ENCODE measurements at regions not wholly inside any gene's neighbourhood (a gene's known extent, or its start where the extent isn't known, plus 50 kb on each side); places are given as distances from the start of the nearest gene placed in this dataset.

DNA sequence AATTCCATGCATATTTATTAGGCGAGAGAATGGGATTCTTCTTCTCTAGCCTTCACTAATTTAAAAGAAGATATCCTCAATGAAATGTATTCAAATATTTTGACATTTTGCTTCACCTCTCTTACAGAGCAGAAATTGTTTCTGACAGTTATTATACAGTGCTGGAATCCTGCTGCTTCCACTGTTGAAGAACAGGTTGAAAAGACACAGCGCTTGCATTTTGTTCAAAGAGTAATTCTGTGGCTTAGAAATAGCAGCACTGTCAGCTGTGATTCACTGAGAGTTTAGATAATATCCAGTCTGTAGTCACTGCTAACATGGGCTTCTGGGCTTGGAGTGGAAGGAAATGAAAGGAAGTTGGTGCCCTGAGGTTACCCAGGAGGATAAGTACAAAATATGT lies 117.1 kb upstream of the FBXL4 start:
- DNase-seq = no peak

DNA sequence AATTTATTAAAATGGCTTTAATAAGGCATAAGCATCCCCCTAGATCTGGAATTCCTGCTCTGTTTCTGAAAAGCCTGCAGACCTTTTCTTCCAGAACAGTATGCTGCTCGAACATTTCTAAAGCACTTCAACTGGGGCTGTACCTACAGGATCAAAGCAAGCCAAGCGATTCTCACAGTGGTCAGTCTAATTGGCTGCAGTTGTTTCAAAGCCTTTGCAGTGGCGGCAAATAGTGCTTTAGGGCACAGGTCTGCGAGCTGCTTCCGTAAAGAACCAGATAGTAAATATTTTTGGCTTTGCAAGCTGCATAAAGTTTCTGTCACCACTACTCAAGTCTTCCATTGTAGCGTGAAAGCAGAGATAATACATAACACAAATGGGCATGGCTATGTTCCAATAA lies 88.9 kb upstream of the FBXL4 start:
- DNase-seq = no peak

DNA sequence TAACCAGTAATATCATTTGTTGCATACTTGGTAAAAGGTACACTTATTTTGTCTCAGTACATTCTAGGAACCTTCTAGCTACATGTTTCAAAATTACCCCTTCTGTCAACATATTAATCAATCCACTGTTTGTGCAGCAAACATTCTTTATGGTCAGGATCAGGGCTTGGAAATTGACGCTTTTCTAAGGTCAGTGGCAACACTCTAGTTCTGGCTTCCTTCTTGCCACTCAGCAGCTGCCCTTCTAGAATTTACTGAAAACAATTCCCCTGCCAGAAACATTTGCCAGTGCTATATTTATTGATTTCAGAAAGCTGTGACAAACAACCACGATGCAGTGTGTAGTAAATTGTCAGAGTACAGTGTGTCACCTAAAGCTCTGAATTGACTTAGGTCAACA lies 84.7 kb upstream of the FBXL4 start:
- DNase-seq = no peak

DNA sequence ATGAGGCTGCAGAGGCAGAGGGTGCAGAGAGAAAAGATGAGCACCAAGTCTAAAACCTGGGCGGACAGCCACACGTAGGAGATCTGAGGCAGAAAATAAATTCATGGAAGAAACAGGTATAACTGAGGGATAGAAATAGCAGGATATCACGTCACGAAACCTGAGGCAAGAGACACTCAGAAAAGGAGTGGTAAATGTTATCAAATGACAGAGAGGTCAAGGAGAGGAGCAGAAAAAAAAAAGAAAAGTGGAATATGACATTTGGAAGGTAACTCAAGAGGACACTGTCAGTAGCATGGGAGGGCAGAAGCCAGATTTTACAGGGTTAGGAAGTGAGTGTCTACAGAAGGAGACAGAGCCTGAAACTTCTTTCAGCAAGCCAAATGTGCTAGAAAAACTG lies 84.2 kb upstream of the FBXL4 start:
- DNase-seq = no peak

DNA sequence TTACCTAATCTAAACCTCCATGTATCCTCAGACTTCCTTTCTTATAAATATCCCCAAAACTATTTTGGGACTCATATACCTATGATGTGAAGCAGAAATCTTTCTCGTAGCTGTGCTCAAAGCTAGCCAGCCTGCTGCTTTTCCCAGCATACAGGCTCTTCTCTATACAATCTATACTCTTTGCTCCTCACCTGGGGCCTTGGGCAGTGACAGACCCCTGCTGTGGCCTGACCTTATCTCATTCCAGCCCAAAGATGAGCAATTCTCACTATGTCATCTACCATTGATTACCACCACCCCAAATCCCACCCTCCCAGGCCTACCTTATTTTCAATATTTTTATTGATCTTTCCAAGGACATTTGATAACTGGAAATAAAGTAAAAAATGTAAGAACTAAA lies 83.2 kb upstream of the FBXL4 start:
- no peak for DNase-seq

DNA sequence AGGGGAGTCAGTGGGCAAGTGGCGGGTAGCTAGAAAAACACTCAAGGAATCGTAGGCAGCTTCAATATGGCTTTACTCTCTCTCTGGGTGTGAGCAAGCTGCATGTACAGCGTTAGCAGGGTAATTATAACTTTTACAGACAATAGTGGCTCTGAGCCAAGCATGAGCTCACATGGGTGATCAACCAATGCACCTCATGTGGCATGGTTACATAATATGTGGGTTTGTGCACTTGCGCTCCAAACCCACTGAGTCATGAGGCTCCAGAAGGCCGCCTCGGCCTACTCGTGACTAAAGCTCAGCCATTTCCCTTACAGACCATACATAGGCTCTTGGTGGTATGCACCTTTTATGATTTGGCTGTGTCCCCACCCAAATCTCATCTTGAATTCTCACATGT lies 78.4 kb upstream of the FBXL4 start:
- no peak for DNase-seq

DNA sequence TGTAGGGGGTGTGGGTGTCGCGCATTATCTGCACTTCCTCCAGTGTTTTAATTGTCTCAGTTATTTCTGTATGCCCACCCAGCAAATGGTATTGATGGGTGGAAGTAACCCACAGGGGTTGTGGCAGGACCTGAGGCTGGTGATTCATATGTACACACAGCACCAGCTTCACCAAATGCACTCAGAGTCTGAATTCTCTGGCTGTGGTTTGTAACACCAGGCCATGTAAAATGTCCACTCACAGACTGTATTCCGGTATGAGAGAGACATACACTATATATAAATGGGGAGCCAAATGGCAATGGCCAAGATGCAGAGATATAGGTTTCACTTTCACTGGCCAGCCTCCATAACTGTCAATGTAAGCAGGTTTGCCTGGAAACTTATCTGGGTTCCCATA lies 76.3 kb upstream of the FBXL4 start:
- no peak for DNase-seq

DNA sequence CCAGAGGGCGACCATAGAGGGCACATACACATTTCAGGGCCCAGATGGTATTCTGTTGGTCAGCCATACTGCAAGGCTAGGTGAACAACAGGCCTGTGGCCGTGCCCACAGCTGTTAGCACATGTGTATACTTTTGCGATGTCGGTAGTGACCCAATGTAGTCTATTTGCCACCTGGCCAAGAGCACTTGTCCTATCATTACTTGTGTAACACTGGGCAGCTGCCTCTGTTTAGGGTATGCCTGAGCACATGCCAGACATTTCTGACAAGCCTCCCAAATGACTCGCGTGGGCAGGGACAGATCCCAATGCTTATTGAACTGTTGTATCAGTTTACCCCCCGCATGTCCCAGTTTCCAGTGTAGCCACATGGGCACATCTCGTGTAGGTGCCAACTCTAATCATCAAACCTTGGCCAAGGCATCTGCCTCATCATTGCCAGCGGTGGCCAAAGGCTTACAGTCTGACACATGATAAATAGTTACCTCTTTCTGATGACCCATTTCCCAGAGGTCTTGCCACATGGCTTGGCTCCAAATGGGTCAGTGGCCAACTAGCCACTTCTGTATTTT lies 74.4 kb upstream of the FBXL4 start:
- no peak for DNase-seq

DNA sequence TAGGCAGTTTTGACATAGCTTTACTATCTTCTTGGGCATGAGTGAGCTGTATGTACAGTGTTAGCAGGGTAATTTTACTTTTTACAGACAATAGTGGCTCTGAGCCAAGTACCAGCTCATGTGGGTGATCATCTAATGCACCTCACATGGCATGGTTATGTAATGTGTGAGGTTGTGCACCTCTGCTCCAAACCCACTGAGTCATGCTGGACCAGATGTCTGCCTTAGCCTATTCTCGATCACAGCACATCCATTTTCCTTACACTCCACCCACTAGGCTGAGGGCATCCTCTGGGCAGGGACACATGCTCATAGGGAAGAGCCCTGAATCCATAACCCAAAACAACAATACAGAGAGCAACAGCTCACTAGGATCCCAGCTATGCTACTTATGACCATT lies 71.6 kb upstream of the FBXL4 start:
- peak; percentile 41 for DNase-seq

DNA sequence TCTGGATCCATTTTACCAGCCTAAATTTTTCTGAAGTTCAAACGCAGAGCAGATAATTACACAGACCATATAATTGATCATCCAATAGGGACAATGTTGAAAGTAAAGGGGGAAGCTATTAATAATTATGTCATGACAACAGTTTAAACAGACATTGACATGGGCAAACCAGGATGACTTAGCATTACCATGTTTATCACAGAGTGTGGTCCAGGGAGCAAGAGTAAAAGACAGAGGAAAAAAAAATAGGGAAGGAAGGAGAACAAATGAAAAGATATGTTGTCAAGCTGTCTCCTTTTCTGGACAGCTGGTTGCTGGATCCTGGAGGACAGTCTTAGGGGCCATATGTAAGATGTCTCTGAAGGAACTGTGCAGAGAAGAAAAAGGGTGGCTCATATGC lies 69.4 kb upstream of the FBXL4 start:
- DNase-seq = no peak

DNA sequence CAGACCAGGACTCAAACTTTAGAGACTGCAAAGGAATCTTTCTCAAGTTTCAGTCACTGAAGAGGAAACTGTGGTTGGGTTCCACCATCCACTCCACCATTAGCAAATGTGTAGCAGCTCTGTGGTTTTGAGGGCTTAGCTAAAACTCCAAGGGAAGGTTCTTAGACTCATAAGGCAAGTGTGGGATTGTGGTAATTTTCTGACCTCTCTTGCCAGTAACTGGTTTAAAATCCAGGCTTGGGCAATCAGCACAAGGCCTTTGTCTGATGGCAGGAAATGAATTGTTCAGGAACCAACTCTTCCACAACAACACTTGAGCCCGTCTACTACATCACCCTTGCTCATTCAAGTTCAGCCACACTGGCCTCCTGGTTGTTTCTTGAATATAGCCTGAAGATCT lies 68.6 kb upstream of the FBXL4 start:
- peak; percentile 47 for DNase-seq

DNA sequence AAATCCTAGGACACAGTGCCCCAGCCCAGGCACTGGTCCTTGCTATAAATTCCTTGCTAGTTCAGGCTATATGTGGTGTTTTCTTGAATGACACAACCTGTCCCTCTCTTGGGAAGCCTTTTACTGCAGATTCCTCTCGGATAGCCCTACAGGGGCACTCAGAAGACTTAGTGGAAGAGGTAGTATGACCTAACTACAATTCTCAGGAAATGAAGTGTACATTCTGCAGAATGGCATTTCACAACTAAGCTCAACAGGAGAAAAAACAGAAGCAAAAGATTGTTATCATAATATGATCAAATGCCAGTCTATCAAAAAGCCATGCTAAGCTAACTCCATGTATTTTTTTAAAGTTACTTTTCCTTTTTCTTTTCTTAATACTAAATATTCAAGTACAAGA lies 66.3 kb upstream of the FBXL4 start:
- DNase-seq = peak; percentile 49

DNA sequence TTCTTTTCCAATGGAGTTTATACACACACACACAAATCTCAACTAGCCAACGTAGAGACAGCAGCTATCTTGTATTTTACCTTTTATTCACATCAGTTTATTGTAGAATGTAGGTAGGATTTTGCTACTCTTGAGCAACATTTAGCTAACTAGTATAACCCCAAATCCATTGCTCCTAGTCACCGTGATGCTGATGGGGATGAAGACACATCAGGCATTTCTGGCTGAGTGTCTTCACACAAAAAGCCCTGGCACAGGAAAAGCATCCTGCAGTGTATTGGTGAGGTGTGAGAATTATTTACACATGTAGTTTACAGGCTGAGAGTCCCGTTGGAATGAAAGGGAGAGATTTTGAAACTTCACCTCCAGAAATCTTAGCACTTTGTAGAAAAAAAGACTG lies 65.9 kb upstream of the FBXL4 start:
- peak; percentile 23 for DNase-seq

DNA sequence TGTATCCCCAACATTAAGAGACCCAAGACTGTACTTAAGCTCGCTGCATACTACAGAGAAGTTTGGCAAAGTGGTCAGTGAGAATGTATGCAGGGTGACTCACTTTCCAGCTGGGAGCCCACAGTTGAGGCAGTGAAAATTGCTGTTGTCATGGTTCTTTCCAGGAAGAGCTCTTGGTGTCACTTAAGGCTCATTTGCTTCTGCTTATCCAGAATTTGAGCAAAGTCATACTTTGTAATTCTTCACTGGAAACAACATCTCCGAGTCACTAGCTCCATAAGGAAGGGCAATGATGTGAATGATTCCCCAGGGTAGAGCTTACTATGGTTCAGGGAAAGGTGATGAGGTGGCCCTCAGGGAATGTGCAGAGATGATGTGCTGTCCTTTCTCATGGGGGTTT lies 65.4 kb upstream of the FBXL4 start:
- peak; percentile 92 for DNase-seq

DNA sequence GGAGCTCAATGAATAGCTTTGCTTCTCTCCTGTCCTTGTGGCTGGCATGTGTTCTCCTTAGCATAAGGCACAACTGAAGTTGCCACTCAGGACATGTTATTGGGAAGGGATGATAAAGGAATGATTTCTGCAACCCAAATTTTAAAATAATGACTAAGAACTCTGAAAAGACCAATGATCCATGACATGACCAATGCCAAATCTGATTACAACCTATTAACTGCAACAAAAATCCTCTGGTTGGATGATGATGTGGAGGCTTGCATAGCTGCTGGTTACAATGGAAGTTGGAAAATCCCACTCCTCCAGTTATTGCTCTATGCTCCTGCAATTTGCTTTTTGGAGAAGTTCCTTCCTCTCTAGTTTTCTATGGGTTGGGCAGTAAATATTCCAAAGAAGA lies 63.4 kb upstream of the FBXL4 start:
- no peak for DNase-seq

DNA sequence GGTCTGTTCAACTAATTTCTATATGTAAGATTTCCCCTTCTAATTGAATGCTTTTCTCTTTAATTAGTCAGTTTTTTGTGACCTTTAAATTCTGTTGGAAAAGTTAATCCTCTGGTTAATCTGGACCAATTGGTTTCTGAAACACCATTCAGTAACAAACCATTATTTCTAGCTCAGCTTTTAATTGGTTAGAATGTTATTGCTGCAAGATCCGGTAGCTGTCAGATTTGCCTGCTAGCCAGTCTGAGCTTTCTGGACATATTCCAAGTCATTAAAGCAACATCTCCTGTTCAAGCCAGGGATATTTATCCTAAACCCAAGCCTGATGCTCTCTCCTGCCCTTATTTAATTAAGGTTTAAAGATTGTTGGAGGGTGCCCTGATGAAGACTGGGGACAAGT lies 55.1 kb upstream of the FBXL4 start:
- no peak for DNase-seq

DNA sequence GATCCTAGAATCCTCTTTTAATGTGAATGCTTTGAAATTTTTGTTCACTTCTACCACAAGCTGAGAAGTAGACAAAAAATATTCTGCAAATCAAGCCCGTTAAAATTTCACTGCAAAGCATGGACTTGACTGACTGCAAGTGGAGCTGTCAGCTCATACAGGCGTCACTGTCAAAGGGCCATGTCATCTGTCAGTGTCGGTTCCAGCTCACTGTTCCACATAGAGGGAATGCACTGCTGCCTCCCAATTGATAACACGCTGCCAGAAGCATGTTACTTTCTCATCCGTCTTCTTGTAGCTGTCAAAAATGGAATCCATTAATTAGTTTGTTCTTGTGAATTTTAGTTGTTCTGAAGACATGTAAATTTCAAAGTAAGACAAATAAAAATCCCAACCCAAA lies 50.4 kb upstream of the FBXL4 start:
- DNase-seq = no peak
